ENCODE measurements at regions not wholly inside any gene's neighbourhood (a gene's known extent, or its start where the extent isn't known, plus 50 kb on each side); places are given as distances from the start of the nearest gene placed in this dataset.
"Not testable (repeated sequence)": the region's sequence is repeated elsewhere in the genome, so short reads cannot be mapped to it uniquely, and the experiment has no call there.

DNA sequence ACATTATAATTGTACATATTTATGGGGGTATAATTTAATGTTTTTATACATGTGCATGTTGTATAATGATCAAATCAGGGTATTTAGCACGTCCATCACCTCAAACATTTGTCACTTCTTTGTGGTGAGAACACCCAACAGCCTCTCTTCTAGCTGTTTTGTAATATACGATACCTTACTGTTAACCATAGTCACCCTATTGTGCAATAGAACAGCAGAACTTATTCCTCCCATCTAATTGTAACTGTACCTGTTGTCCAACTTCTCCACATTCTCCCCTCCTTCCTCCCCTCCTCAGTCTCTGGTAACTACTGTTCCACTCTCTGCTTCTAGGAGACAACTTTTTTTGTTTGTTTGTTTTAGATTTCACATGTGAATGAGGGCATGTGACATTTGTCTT lies 197.0 kb upstream of the PKP2 start:
- ChIA-PET CTCF (ENCODE audit: low intra/inter-chr PET ratio) (no interaction called here), POLR2A (interaction anchor here (0.7 kb wide), 1 partner anchor 720 kb away, joined by 3 read pairs; no protein-coding TSS in a partner anchor)
- in situ Hi-C loops (cut with MboI) (no loop called here), intact Hi-C loops (cut with micrococcal nuclease) (no loop called here)
- Histone ChIP-seq H3K79me2 (ENCODE audit: control insufficient read depth, insufficient read depth, low read length) (no peaks in the 10 kb centered on the region), H4K20me1 (replicated peaks; ENCODE audit: control insufficient read depth, insufficient read depth, low read length) (no peaks in the 10 kb centered on the region), H3K9me1 (ENCODE audit: control insufficient read depth, insufficient read depth, low read length) (no peaks in the 10 kb centered on the region), H3K36me3 (ENCODE audit: control insufficient read depth, insufficient read depth, low read length) (no peaks in the 10 kb centered on the region), H3K27ac (ENCODE audit: extremely low read depth, low read depth, low read length) (no peak overlapping the region), H3K4me1 (replicated peaks in 1 of 2; ENCODE audit: control insufficient read depth in 2 of 2, insufficient read depth in 2 of 2, low read length in 2 of 2) (no peaks in the 10 kb centered on the region), H3K9ac (ENCODE audit: insufficient read depth in 1 of 2, low read depth in 2 of 2, low read length in 2 of 2) (no peak overlapping the region), H2AFZ (ENCODE audit: low read depth, low read length) (no peak overlapping the region), H3K4me2 (ENCODE audit: insufficient read depth, low read length) (no peak overlapping the region), H3K9me3 (replicated peaks; ENCODE audit: control insufficient read depth, insufficient read depth, low read depth, low read length) (no peaks in the 10 kb centered on the region), H3K4me3 (no peak overlapping the region), H3K27me3 (ENCODE audit: control insufficient read depth in 2 of 2, insufficient read depth in 2 of 2, low read length in 2 of 2) (no peaks in the 10 kb centered on the region)
- WGBS (ENCODE audit: insufficient coverage, low coverage, missing lambda C conversion rate) = 4% methylated on average over 2 of the region's 2 CpGs
- no peak for FAIRE-seq
- ATAC-seq = no peak
- no TSS peak for BruUV-seq (replicated peaks)
- TF ChIP-seq RB1 (IDR thresholded peaks at IDR 0.05; ENCODE audit: low read depth) (no peak), HMGXB4 (CRISPR knock-in tag; IDR thresholded peaks at IDR 0.05) (no peak), KLF10 (CRISPR knock-in tag; IDR thresholded peaks at IDR 0.05) (no peak), ZNF41 (CRISPR knock-in tag; conservative IDR thresholded peaks at IDR 0.05) (no peak), CEBPB (tag; IDR thresholded peaks at IDR 0.05) (peak; percentile 73), U2AF2 (optimal IDR thresholded peaks at IDR 0.05; ENCODE audit: low read depth, low read length) (no peak), ZNF444 (CRISPR knock-in tag; IDR thresholded peaks at IDR 0.05) (no peak), MCM7 (IDR thresholded peaks at IDR 0.05) (no peak), CHCHD3 (CRISPR knock-in tag; IDR thresholded peaks at IDR 0.05) (no peak), ATF1 (CRISPR knock-in tag; IDR thresholded peaks at IDR 0.05) (no peak), ATF1 (tag; IDR thresholded peaks at IDR 0.05) (no peak), ZNF785 (CRISPR knock-in tag; IDR thresholded peaks at IDR 0.05) (no peak), PURB (CRISPR knock-in tag; IDR thresholded peaks at IDR 0.05; ENCODE audit: low read depth) (no peak), NBN (IDR thresholded peaks at IDR 0.05; ENCODE audit: low read depth) (no peak), CEBPG (CRISPR knock-in tag; IDR thresholded peaks at IDR 0.05) (no peak), CEBPG (tag; conservative IDR thresholded peaks at IDR 0.05 in 1 of 2, IDR thresholded peaks at IDR 0.05 in 1 of 2) (peak; percentile 19 to 72; a peak in 2 of 4 replicates)
- no peak for DNase-seq (ENCODE audit: extremely low read depth in 1 of 4, low spot score in 3 of 4)

DNA sequence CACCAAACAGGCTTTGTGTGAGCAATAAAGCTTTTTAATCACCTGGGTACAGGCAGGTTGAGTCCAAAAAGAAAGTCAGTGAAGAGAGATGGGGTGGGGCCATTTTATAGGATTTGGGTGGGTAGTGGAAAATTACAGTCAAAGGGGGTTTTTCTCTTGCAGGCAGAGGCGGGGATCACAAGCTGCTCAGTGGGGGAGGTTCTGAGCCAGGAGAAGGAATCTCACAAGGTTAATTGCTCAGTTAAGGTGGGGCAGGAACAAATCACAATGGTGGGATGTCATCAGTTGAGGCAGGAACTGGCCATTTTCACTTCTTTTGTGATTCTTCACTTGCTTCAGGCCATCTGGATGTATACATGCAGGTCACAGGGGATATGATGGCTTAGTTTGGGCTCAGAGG lies 191.3 kb upstream of the PKP2 start:
- H3K9me1 ChIP-seq (ENCODE audit: control insufficient read depth, insufficient read depth, low read length); H3K27me3 ChIP-seq (ENCODE audit: control insufficient read depth in 2 of 2, insufficient read depth in 2 of 2, low read length in 2 of 2); H3K9ac ChIP-seq (ENCODE audit: insufficient read depth in 1 of 2, low read depth in 2 of 2, low read length in 2 of 2); H3K4me2 ChIP-seq (ENCODE audit: insufficient read depth, low read length); BruUV-seq (replicated peaks); POLR2A ChIA-PET; intact Hi-C loops (cut with micrococcal nuclease); CTCF ChIA-PET (ENCODE audit: low intra/inter-chr PET ratio); H3K4me3 ChIP-seq; in situ Hi-C loops (cut with MboI); H3K4me1 ChIP-seq (replicated peaks in 1 of 2; ENCODE audit: control insufficient read depth in 2 of 2, insufficient read depth in 2 of 2, low read length in 2 of 2); H3K27ac ChIP-seq (ENCODE audit: extremely low read depth, low read depth, low read length); H3K79me2 ChIP-seq (ENCODE audit: control insufficient read depth, insufficient read depth, low read length); H2AFZ ChIP-seq (ENCODE audit: low read depth, low read length); H3K9me3 ChIP-seq (replicated peaks; ENCODE audit: control insufficient read depth, insufficient read depth, low read depth, low read length); H3K36me3 ChIP-seq (ENCODE audit: control insufficient read depth, insufficient read depth, low read length); ATAC-seq; H4K20me1 ChIP-seq (replicated peaks; ENCODE audit: control insufficient read depth, insufficient read depth, low read length); FAIRE-seq; DNase-seq (ENCODE audit: extremely low read depth in 1 of 4, low spot score in 3 of 4): not testable (repeated sequence)
- WGBS (ENCODE audit: insufficient coverage, low coverage, missing lambda C conversion rate) = 0% methylated on average over 1 of the region's 1 CpG

All from K562 (cell line).